GM12891 (cell line): ENCODE measurements at regions not wholly inside any gene's neighbourhood (a gene's known extent, or its start where the extent isn't known, plus 50 kb on each side); places are given as distances from the start of the nearest gene placed in this dataset.

Experiments used
- DNase-seq: peaks from one replicate; pipeline ENCODE4 v3.0.0; 2011; ENCODE audit warnings: low spot score; ENCODE audit not compliant: insufficient read length
- FAIRE-seq: peaks from 2 replicates; lab custom pipeline; 2011; peaks lifted over from hg19 to GRCh38; lab: Jason Lieb, UNC
- PAX5 ChIP-seq: IDR thresholded peaks from 2 replicates; pipeline ENCODE4 v1.6.1; 2011; ENCODE audit warnings: low read length, moderate library complexity, mild to moderate bottlenecking; ENCODE audit not compliant: insufficient read depth, severe bottlenecking
- POLR2A ChIP-seq: IDR thresholded peaks from 2 replicates; pipeline ENCODE4 v1.6.1; 2011; ENCODE audit warnings: low read depth, low read length, control low read depth
- POLR2AphosphoS5 ChIP-seq: IDR thresholded peaks from 2 replicates; pipeline ENCODE4 v1.6.1; 2011; ENCODE audit warnings: low read depth, low read length, control low read depth
- POU2F2 ChIP-seq: IDR thresholded peaks from 2 replicates; pipeline ENCODE4 v1.6.1; 2011; ENCODE audit warnings: low read depth, mild to moderate bottlenecking, control low read depth, low read length, moderate library complexity
- SPI1 ChIP-seq: IDR thresholded peaks from 2 replicates; pipeline ENCODE4 v1.6.1; 2011; ENCODE audit warnings: low read depth, low read length, control low read depth
- TAF1 ChIP-seq: IDR thresholded peaks from 2 replicates; pipeline ENCODE4 v1.6.1; 2011; ENCODE audit warnings: low read depth, low read length, control low read depth

DNA sequence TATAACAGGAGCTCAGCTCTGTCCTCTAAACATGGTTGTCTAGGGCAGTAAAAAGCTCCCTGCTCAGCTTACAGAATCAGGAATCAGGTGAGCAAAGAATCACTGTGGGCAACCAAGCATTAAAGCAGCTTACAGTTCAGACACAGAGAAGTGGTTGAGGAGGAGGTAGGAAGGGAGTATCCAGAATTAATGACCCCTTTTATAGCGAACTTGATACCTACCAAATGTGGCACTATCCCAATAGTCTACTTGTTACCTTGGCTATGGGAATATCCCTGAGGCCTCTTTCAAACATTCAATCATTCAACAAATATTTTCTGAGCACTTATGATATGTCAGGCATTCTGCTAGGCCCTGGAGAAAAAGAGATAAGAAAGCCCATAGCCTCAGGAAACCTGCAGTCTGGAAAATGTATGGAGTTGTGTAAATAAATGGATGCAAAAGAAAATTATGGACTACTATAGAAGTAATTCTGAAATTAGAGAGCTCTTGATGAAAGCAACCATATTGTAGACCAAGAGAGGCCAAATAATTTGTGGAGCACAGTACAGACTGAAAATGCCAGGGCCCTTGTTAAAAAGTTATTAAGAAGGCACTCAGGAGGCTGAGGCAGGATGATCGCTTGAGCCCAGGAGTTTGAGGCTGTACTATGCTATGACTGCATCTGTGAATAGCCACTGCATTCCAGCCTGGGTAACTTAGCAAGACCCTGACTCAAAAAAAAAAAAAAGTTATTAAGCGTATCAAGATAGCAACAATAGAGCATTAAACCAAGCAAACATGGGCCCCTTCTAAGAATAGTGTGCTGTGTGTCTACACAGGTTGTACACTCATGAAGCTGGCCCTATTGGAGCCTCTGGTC lies 134.0 kb upstream of the CPSF6 start:
- no peak for FAIRE-seq
- TF ChIP-seq POLR2A (no peak), POLR2AphosphoS5 (no peak), POU2F2 (no peak), SPI1 (no peak)
- no peak for DNase-seq

DNA sequence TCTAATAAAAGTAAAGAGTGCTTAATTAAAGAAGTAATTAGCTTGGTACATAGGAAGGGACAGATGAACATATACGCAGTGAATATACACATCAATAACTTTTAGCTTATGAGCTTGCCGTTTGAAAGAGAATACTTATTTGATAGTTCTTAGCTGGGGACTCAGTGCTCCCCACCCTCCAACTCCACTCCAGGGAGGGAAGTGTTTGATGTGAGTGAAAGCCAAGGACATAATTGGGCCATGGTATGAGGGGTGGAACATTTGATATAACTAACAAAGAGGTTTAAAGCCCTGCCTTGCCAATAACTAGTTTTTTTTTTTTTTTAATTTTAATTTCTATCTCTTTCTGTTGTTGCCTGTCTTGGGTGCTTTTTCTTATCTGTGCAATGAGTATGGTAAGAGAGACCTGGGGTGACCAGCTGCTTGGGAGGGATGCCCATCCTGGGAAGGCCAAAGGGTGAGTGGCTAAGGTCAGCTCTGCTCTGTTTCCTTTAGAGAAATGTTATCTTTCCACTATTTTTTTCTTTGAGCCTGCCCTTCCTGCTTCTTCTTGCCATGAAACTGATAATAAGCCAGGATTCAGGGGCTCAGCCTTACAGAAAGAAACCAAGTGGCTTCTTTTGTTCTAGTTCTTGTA lies 132.8 kb upstream of the CPSF6 start:
- TF ChIP-seq SPI1, result no peak
- DNase-seq, result no peak
- FAIRE-seq, result no peak

DNA sequence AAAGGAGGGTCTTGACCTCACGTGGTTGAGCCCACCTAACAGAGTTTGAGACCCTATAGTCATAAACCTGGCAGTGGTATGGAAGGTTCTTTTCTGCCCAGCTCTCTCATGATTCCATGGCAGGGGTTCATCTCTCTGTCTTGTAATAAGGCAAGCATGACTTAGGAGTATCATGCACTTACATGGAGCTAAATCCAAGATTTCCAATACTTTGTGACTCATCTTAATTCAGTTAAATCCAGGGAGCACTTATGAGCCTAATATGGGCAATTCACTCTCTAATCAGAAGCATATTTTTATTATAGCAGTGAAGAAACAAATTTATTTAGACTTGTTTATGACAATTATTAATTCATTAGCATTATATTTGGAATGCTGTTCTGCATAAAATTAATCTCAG lies 131.8 kb upstream of the CPSF6 start:
- DNase-seq (no peak), FAIRE-seq (no peak)
- TF ChIP-seq POU2F2, result no peak

DNA sequence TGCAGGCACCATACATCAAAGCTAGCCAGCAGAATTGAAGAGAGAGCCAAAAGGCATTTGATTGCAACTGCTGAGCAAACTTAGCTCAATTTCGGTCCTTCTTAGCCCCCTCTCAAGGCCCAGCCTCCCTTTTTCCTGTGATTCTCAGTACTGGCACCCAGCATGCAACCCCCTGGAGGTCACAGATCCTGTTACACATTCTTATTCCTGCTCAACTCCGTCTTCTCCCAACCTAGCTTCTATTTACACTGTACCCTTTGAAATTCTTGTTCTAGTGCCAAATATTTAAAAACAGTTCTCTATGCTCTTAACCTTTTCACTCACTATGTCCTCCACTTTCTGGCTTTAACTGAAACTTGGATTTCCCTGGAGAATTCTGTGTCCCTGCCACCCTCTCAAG lies 131.3 kb upstream of the CPSF6 start:
- TF ChIP-seq PAX5, result no peak
- TF ChIP-seq SPI1, result no peak
- no peak for TF ChIP-seq TAF1
- TF ChIP-seq POLR2AphosphoS5, result no peak
- no peak for TF ChIP-seq POLR2A
- no peak for TF ChIP-seq POU2F2
- no peak for FAIRE-seq
- no peak for DNase-seq

DNA sequence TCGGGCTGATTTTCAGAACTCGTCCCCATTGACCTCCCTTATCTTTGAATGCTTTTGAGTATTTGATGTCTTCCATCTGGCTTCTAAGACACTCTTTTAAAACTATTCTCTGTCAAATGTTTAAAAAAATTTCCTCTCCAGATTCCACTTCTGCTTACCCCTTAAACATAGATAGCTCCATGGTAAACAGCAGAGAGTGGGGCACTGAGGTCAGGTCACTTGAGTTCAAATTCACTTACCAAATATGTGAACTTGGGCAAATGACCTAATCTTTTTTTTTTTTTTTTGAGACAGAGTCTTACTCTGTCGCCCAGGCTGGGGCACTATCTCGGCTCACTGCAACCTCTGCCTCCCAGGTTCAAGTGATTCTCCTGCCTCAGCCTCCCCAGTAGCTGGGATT lies 126.8 kb upstream of the CPSF6 start:
- DNase-seq (no peak), FAIRE-seq (no peak)
- TF ChIP-seq TAF1 (no peak), POU2F2 (no peak), PAX5 (no peak), SPI1 (no peak), POLR2A (no peak), POLR2AphosphoS5 (no peak)

DNA sequence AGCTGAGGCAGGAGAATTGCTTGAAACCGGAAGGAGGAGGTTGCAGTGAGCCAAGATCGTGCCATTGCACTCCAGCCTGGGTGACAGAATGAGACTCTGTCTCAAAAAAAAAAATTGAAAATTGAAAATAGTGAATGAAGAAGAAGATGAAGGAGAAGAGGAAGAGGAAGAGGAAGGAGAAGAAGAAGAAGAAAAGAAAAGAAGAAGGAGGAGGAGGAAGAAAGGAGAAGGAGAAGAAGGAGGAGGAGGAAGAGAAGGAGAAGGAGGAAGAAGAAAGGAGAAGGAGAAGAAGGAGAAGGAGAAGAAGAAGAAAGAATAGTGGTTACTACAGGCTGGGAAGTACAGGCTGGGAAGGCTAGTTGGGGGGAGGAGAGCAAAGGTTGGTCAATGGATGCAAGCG lies 124.3 kb upstream of the CPSF6 start:
- FAIRE-seq, result no peak
- DNase-seq, result no peak
- TF ChIP-seq POLR2AphosphoS5 (no peak), TAF1 (no peak), POLR2A (no peak), POU2F2 (no peak), PAX5 (no peak), SPI1 (no peak)

DNA sequence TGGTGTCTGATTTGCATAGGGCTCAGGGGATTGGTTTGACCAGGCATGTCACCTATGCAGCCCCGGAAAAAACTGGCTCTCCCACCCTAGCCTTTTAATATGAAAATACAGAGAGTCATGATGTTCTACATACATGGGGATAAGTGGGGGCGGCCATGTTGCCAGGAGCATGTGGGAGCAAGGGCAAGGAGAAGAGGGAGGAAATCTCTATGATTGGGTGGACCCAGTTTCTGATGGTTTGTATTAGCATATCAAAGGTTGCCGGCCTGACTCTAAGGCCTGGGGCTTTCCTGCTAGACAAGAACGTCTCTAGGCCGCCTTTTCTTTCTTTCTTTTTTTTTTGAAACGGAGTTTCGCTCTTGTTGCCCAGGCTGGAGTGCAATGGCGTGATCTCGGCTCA lies 123.4 kb upstream of the CPSF6 start:
- DNase-seq (no peak), FAIRE-seq (no peak)
- TF ChIP-seq POLR2AphosphoS5 (no peak), POLR2A (no peak), POU2F2 (no peak), PAX5 (no peak), TAF1 (no peak), SPI1 (no peak)

DNA sequence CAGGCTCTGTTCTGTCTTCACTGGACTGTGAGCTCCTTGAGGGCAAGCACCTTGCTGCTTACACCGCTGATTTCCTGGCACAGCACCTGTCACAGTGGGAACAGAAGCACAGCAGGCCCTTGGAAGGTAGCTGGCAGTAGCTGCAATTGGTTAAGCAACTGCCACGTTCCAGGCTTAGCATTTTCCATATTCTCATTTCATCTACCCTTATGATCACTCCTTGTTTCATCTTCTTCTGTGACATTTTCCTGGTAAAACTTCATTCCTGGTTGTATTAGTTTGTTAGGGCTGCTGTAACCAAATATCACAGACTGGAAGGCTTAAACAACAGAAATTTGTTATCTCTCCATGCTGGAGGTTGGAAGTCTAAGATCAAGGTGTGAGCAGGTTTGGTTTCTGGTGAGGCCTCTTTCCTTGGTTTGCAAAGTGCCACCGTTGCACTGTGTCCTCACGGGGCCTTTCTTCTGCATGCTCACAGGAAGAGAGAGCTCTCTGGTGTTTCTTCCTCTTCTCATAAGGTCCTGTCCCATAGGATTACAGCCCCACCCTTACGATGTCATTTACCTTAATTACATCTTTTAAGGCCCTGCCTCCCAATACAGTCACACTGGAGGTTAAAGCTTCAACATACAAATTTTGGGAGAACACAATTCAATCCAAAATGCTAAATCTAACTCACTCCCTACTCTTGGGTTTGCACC lies 121.7 kb upstream of the CPSF6 start:
- TF ChIP-seq PAX5, result no peak
- FAIRE-seq (no peak), DNase-seq (no peak)

DNA sequence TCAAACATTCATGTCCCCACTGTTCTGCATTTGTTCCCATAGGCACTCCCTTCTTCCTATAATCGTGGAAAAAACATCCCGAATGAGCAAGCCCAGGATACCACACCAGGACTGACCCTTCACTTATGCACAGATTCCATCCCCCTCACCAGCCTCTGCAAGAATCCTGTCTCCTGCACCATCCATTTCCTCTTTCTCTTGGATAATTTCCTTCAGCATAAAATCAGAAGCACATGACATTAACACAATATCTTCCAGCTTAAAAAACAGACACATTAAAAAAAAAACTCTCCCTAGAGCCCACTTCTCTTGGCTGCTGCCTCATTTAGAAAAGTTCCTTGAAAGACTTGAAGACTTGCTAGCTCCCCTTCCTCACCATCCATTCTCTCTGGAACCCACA lies 120.9 kb upstream of the CPSF6 start:
- FAIRE-seq (no peak), DNase-seq (no peak)
- TF ChIP-seq TAF1 (no peak), POU2F2 (no peak), POLR2AphosphoS5 (no peak), PAX5 (no peak), SPI1 (no peak), POLR2A (no peak)

DNA sequence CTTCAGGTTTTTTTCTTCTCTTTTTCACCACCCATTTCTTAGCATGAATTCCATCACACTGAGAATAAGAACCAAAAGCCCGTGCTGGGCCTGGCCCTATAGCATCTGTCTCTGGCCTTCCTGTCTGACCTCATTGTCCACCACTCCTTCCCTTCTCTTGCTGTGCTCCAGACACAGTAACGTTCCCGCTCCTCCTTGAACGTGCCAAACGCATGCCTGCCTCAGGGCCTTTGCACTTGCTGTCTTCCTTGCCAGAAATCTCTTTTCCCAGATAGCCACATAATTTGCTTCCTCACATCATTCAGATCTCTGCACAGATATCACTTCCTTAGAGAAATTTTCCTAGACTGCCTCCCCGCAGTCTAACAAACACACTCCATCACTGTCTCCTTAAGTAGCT lies 119.6 kb upstream of the CPSF6 start:
- TF ChIP-seq POLR2AphosphoS5, result no peak
- no peak for TF ChIP-seq POLR2A
- TF ChIP-seq SPI1, result no peak
- no peak for TF ChIP-seq PAX5
- no peak for TF ChIP-seq TAF1
- no peak for TF ChIP-seq POU2F2
- DNase-seq (no peak), FAIRE-seq (no peak)
